ENCODE measurements at regions not wholly inside any gene's neighbourhood (a gene's known extent, or its start where the extent isn't known, plus 50 kb on each side); places are given as distances from the start of the nearest gene placed in this dataset.

- in situ Hi-C loops (cut with HindIII; ENCODE audit: low sequenced_read_pairs): no loop called here
Measured at GRCh38 chr2:150601280-150602038, 114.0 kb upstream of the RND3 start.

- in situ Hi-C loops (cut with HindIII; ENCODE audit: low sequenced_read_pairs): no loop called here
Measured at GRCh38 chr2:150599889-150600288, 112.4 kb upstream of the RND3 start.

GRCh38 chr2:150598383-150598782 lies 110.9 kb upstream of the RND3 start:
- in situ Hi-C loops (cut with HindIII; ENCODE audit: low sequenced_read_pairs): no loop called here

GRCh38 chr2:150595803-150596470 lies 108.5 kb upstream of the RND3 start:
- in situ Hi-C loops (cut with HindIII; ENCODE audit: low sequenced_read_pairs): no loop called here

GRCh38 chr2:150594299-150594698 lies 106.8 kb upstream of the RND3 start:
- in situ Hi-C loops (cut with HindIII; ENCODE audit: low sequenced_read_pairs): no loop called here

- in situ Hi-C loops (cut with HindIII; ENCODE audit: low sequenced_read_pairs): no loop called here
Measured at GRCh38 chr2:150591496-150592285, 104.2 kb upstream of the RND3 start.

GRCh38 chr2:150589681-150590080 lies 102.2 kb upstream of the RND3 start:
- in situ Hi-C loops (cut with HindIII; ENCODE audit: low sequenced_read_pairs): no loop called here

- in situ Hi-C loops (cut with HindIII; ENCODE audit: low sequenced_read_pairs): no loop called here
Measured at GRCh38 chr2:150588506-150588870, 101.0 kb upstream of the RND3 start.

- in situ Hi-C loops (cut with HindIII; ENCODE audit: low sequenced_read_pairs): no loop called here
Measured at GRCh38 chr2:150587547-150588505, 100.4 kb upstream of the RND3 start.

GRCh38 chr2:150586858-150587257 lies 99.4 kb upstream of the RND3 start:
- in situ Hi-C loops (cut with HindIII; ENCODE audit: low sequenced_read_pairs): no loop called here

- in situ Hi-C loops (cut with HindIII; ENCODE audit: low sequenced_read_pairs): no loop called here
Measured at GRCh38 chr2:150585221-150585971, 97.9 kb upstream of the RND3 start.

- in situ Hi-C loops (cut with HindIII; ENCODE audit: low sequenced_read_pairs): no loop called here
Measured at GRCh38 chr2:150584081-150584480, 96.6 kb upstream of the RND3 start.

GRCh38 chr2:150581717-150582472 lies 94.4 kb upstream of the RND3 start:
- in situ Hi-C loops (cut with HindIII; ENCODE audit: low sequenced_read_pairs): no loop called here

GRCh38 chr2:150578481-150578880 lies 91.0 kb upstream of the RND3 start:
- in situ Hi-C loops (cut with HindIII; ENCODE audit: low sequenced_read_pairs): no loop called here

GRCh38 chr2:150575861-150576260 lies 88.4 kb upstream of the RND3 start:
- in situ Hi-C loops (cut with HindIII; ENCODE audit: low sequenced_read_pairs): no loop called here

GRCh38 chr2:150572961-150573395 lies 85.5 kb upstream of the RND3 start:
- in situ Hi-C loops (cut with HindIII; ENCODE audit: low sequenced_read_pairs): no loop called here

GRCh38 chr2:150572194-150572766 lies 84.8 kb upstream of the RND3 start:
- in situ Hi-C loops (cut with HindIII; ENCODE audit: low sequenced_read_pairs): no loop called here

GRCh38 chr2:150571121-150571520 lies 83.7 kb upstream of the RND3 start:
- in situ Hi-C loops (cut with HindIII; ENCODE audit: low sequenced_read_pairs): no loop called here

- in situ Hi-C loops (cut with HindIII; ENCODE audit: low sequenced_read_pairs): no loop called here
Measured at GRCh38 chr2:150570712-150571111, 83.2 kb upstream of the RND3 start.

Data from DLD1 (cell line).